Erythroblast (primary cell): ENCODE measurements at regions not wholly inside any gene's neighbourhood (a gene's known extent, or its start where the extent isn't known, plus 50 kb on each side); places are given as distances from the start of the nearest gene placed in this dataset.

Experiments
- GATA1 ChIP-seq: IDR thresholded peaks from 2 replicates; pipeline ENCODE4 v1.6.1; 2011; ENCODE audit warnings: low read depth, mild to moderate bottlenecking, control low read depth, low read length, moderate library complexity
- POLR2A ChIP-seq: IDR thresholded peaks from 2 replicates; pipeline ENCODE4 v1.6.1; 2011; ENCODE audit warnings: mild to moderate bottlenecking, low read length

GRCh38 chr4:129672941-129673340 is 577.0 kb downstream of the C4orf33 start:
- TF ChIP-seq POLR2A (no peak), GATA1 (no peak)
